ENCODE measurements at regions not wholly inside any gene's neighbourhood (a gene's known extent, or its start where the extent isn't known, plus 50 kb on each side); places are given as distances from the start of the nearest gene placed in this dataset.

- Histone ChIP-seq H3K27me3 (ENCODE audit: control insufficient read depth in 2 of 2, insufficient read depth in 2 of 2, low read length in 2 of 2) (no peaks in the 10 kb centered on the region), H3K27ac (ENCODE audit: low read depth in 1 of 2, low read length in 2 of 2) (no peak overlapping the region), H3K9ac (ENCODE audit: insufficient read depth, low read length, poor library complexity, severe bottlenecking) (no peak overlapping the region), H3K4me3 (replicated peaks in 1 of 3; ENCODE audit: low read depth in 2 of 3, low read length in 3 of 3) (no peak overlapping the region), H3K4me1 (ENCODE audit: control insufficient read depth in 1 of 2, insufficient read depth in 2 of 2, low read length in 2 of 2) (peaks cover 19 to 43% of the 10 kb centered on the region in 2 donors), H3K9me3 (replicated peaks in 1 of 2; ENCODE audit: control insufficient read depth in 1 of 2, insufficient read depth in 1 of 2, low read length in 2 of 2) (no peaks in the 10 kb centered on the region), H3K79me2 (ENCODE audit: insufficient read depth, low read length) (no peaks in the 10 kb centered on the region), H2AFZ (ENCODE audit: insufficient read depth, low read depth, low read length, poor library complexity, severe bottlenecking) (no peak overlapping the region), H3K36me3 (replicated peaks in 1 of 2; ENCODE audit: control insufficient read depth in 1 of 2, insufficient read depth in 2 of 2, low read length in 2 of 2) (no peaks in the 10 kb centered on the region), H4K20me1 (ENCODE audit: insufficient read depth, low read length) (no peaks in the 10 kb centered on the region), H3K4me2 (replicated peaks; ENCODE audit: extremely low read depth, low read length, poor library complexity, severe bottlenecking) (no peak overlapping the region)
- intact Hi-C loops (cut with micrococcal nuclease), result loop anchor here in 1 of 2 donors (10.0 kb wide), 1 partner anchor 58 kb away; the partner anchor contains the start of gene SLC4A7
- no peak for DNase-seq
- Mint-ChIP-seq H3K36me3 (no peaks in the 10 kb centered on the region), H3K9me3 (no peaks in the 10 kb centered on the region), H3K27me3 (ENCODE audit: low read depth in 3 of 3) (peaks cover 0 to 3% (median 0%) of the 10 kb centered on the region in 3 donors), H3K4me3 (no peak overlapping the region), H3K4me1 (peaks cover 37% of the 10 kb centered on the region), H3K27ac (peak overlapping the region in 2 of 7 donors; percentile 35 to 53)
- WGBS (ENCODE audit: insufficient coverage), result 63% methylated on average over 3 of the region's 5 CpGs
- TF ChIP-seq, protein P1, sequence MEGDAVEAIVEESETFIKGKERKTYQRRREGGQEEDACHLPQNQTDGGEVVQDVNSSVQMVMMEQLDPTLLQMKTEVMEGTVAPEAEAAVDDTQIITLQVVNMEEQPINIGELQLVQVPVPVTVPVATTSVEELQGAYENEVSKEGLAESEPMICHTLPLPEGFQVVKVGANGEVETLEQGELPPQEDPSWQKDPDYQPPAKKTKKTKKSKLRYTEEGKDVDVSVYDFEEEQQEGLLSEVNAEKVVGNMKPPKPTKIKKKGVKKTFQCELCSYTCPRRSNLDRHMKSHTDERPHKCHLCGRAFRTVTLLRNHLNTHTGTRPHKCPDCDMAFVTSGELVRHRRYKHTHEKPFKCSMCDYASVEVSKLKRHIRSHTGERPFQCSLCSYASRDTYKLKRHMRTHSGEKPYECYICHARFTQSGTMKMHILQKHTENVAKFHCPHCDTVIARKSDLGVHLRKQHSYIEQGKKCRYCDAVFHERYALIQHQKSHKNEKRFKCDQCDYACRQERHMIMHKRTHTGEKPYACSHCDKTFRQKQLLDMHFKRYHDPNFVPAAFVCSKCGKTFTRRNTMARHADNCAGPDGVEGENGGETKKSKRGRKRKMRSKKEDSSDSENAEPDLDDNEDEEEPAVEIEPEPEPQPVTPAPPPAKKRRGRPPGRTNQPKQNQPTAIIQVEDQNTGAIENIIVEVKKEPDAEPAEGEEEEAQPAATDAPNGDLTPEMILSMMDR (IDR thresholded peaks at IDR 0.05), result no peak
Measured at GRCh38 chr3:27542476-27542875, 58.3 kb upstream of the SLC4A7 start.

DNA sequence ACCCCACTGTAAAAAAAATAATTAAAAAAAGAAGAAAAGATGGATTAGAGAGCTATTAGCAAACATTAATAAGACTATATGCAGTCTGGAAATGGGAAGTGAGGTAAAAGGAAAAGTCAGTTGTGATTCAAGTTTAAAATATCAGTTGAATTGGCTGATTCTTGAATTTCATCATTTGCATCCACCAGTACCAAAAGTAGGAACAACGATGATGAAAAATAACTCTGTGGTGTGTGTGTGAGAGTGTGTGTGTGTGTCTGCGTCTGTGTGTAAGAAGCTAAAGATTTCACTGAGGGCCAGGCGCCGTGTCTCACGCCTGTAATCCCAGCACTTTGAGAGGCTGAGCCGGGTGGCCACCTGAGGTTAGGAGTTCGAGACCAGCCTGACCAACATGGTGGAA lies 56.0 kb upstream of the SLC4A7 start:
- H3K4me1 ChIP-seq (ENCODE audit: control insufficient read depth in 1 of 2, insufficient read depth in 2 of 2, low read length in 2 of 2), result peaks cover 23 to 45% of the 10 kb centered on the region in 2 donors
- Mint-ChIP-seq H3K36me3 (no peaks in the 10 kb centered on the region), H3K9me3 (no peaks in the 10 kb centered on the region), H3K4me3 (no peak overlapping the region), H3K27me3 (ENCODE audit: low read depth in 3 of 3) (peaks cover 0 to 3% (median 0%) of the 10 kb centered on the region in 3 donors), H3K27ac (peak overlapping the region; percentile 30 to 79 (median 58)), H3K4me1 (peaks cover 36% of the 10 kb centered on the region)
- H3K27ac ChIP-seq (ENCODE audit: low read depth in 1 of 2, low read length in 2 of 2), result no peak overlapping the region
- intact Hi-C loops (cut with micrococcal nuclease), result loop anchor here in 1 of 2 donors (10.0 kb wide), 1 partner anchor 55 kb away; the partner anchor contains the start of gene SLC4A7
- TF ChIP-seq, protein P1 (IDR thresholded peaks at IDR 0.05), result no peak
- 64% methylated on average over 5 of the region's 7 CpGs for WGBS (ENCODE audit: insufficient coverage)
- H3K4me3 ChIP-seq (replicated peaks in 1 of 3; ENCODE audit: low read depth in 2 of 3, low read length in 3 of 3), result no peak overlapping the region
- H3K36me3 ChIP-seq (replicated peaks in 1 of 2; ENCODE audit: control insufficient read depth in 1 of 2, insufficient read depth in 2 of 2, low read length in 2 of 2), result no peaks in the 10 kb centered on the region
- H3K27me3 ChIP-seq (ENCODE audit: control insufficient read depth in 2 of 2, insufficient read depth in 2 of 2, low read length in 2 of 2), result no peaks in the 10 kb centered on the region
- no peak overlapping the region for H3K9ac ChIP-seq (ENCODE audit: insufficient read depth, low read length, poor library complexity, severe bottlenecking)
- H3K79me2 ChIP-seq (ENCODE audit: insufficient read depth, low read length), result no peaks in the 10 kb centered on the region
- no peaks in the 10 kb centered on the region for H4K20me1 ChIP-seq (ENCODE audit: insufficient read depth, low read length)
- no peaks in the 10 kb centered on the region for H3K9me3 ChIP-seq (replicated peaks in 1 of 2; ENCODE audit: control insufficient read depth in 1 of 2, insufficient read depth in 1 of 2, low read length in 2 of 2)
- H3K4me2 ChIP-seq (replicated peaks; ENCODE audit: extremely low read depth, low read length, poor library complexity, severe bottlenecking), result no peak overlapping the region
- no peak overlapping the region for H2AFZ ChIP-seq (ENCODE audit: insufficient read depth, low read depth, low read length, poor library complexity, severe bottlenecking)
- DNase-seq, result peak; percentile 45 to 55 (median 50)
